Hepatocyte (in vitro differentiated cells): ENCODE measurements at regions not wholly inside any gene's neighbourhood (a gene's known extent, or its start where the extent isn't known, plus 50 kb on each side); places are given as distances from the start of the nearest gene placed in this dataset. TPM values are rescaled to one million over a fixed set of nuclear protein-coding genes. Genes with fewer than 3 reads are reported as not detected.

Experiments
- DNase-seq: peaks from one replicate; pipeline ENCODE4 v3.0.0-alpha.2; 2016; ENCODE audit warnings: low spot score
- H2AFZ ChIP-seq: fragments of 200-600 bp; sonication (generic); 2 replicates; pipeline ENCODE4 v1.6.0; 2016; ENCODE audit warnings: antibody characterized with exemption, mild to moderate bottlenecking
- H3K27ac ChIP-seq: fragments of 200-600 bp; sonication (generic); 2 replicates; pipeline ENCODE4 v1.5.1; 2016; ENCODE audit warnings: mild to moderate bottlenecking
- H3K27me3 ChIP-seq: fragments of 200-600 bp; sonication (generic); 2 replicates; pipeline ENCODE4 v1.6.1; 2016
- H3K36me3 ChIP-seq: fragments of 200-600 bp; sonication (generic); replicated peaks from 2 replicates; pipeline ENCODE4 v1.5.1; 2016; ENCODE audit warnings: low read depth; ENCODE audit not compliant: insufficient read depth
- H3K4me1 ChIP-seq: fragments of 200-600 bp; sonication (generic); 2 replicates; pipeline ENCODE4 v1.5.1; 2016; ENCODE audit warnings: mild to moderate bottlenecking, moderate library complexity; ENCODE audit not compliant: insufficient read depth
- H3K4me2 ChIP-seq: fragments of 200-600 bp; sonication (generic); 2 replicates; pipeline ENCODE4 v1.6.0; 2016
- H3K4me3 ChIP-seq: fragments of 200-600 bp; sonication (generic); 2 replicates; pipeline ENCODE4 v1.5.1; 2016; ENCODE audit warnings: mild to moderate bottlenecking
- H3K79me2 ChIP-seq: fragments of 200-600 bp; sonication (generic); 2 replicates; pipeline ENCODE4 v1.6.0; 2017; ENCODE audit warnings: mild to moderate bottlenecking
- H3K9me2 ChIP-seq: fragments of 200-600 bp; sonication (generic); replicated peaks from 2 replicates; pipeline ENCODE4 v1.6.0; 2017; ENCODE audit warnings: mild to moderate bottlenecking; ENCODE audit not compliant: insufficient read depth
- H3K9me3 ChIP-seq: fragments of 200-600 bp; sonication (generic); 2 replicates; pipeline ENCODE4 v1.5.1; 2016; ENCODE audit warnings: low read depth, mild to moderate bottlenecking
- H4K20me1 ChIP-seq: fragments of 200-600 bp; sonication (generic); 2 replicates; pipeline ENCODE4 v1.6.0; 2016; ENCODE audit warnings: mild to moderate bottlenecking; ENCODE audit not compliant: insufficient read depth, poor library complexity, severe bottlenecking
- EZH2 ChIP-seq: fragments of 200-600 bp; sonication (generic); IDR thresholded peaks from 2 replicates; pipeline ENCODE4 v1.6.1; 2016; ENCODE audit warnings: antibody characterized with exemption, mild to moderate bottlenecking, borderline replicate concordance
- EZH2phosphoT487 ChIP-seq: fragments of 200-600 bp; sonication (generic); IDR thresholded peaks from one replicate; pipeline ENCODE4 v1.6.1; 2018; ENCODE audit warnings: antibody characterized with exemption, mild to moderate bottlenecking, low read depth, moderate library complexity; ENCODE audit not compliant: unreplicated experiment, severe bottlenecking
- WGBS: methylation state at CpG from one replicate; pipeline ENCODE4 v1.1.6; 2016; ENCODE audit warnings: low lambda C conversion rate; ENCODE audit errors: missing lambda C conversion rate; 5-methylcytosine and 5-hydroxymethylcytosine counted together
- microRNA counts: library from miRNA; unstranded; fragments of <30 nt; microRNA quantifications from one replicate; lab custom pipeline; 2017
- microRNA-seq: library from miRNA; unstranded; fragments of <30 nt; microRNA quantifications from one replicate; pipeline ENCODE4, GENCODE V29; 2017
- small RNA-seq: library from RNA; depleted of rRNA; stranded (forward); fragments of <200 nt; gene quantifications from one replicate; pipeline ENCODE3, GENCODE V24; 2014
- TF ChIP-seq, protein P1 (sequence below): fragments of 200-600 bp; sonication (generic); IDR thresholded peaks from 2 replicates; pipeline ENCODE4 v1.5.1; 2016; ENCODE audit warnings: antibody characterized with exemption, mild to moderate bottlenecking; ENCODE audit not compliant: poor library complexity

DNA sequence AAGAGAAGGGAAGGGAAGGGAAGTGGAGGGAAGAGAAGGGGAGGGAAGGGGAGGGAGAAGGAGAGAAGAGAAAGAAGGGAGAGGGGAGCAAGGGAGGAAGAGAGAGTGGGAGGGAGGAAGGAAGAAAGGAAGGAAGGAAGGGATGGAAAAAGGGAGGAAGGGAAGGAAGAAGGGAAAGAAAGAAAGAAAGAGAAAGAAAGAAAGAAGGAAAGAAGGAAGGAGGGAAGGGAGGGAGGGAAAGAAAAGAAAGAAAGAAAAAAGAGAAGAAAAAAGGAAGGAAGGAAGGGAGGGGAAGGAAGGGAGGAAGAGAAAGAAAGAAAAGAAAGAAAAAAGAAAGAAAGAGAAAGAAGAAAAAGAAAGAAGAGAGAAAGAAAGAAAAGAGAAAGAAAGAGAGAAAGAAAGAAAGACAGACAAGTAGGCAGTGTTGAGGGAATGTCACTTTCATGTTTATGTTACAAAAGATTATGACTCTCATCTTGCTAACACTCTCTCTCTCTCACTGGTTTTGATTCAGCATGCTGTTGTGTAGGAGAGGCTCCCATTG is 58.0 kb upstream of the ZNF804A start:
- Histone ChIP-seq H3K4me2 (no peak overlapping the region), H3K27ac (no peak overlapping the region), H3K4me1 (no peaks in the 10 kb centered on the region), H4K20me1 (no peaks in the 10 kb centered on the region), H3K79me2 (no peaks in the 10 kb centered on the region), H3K27me3 (no peaks in the 10 kb centered on the region), H2AFZ (no peak overlapping the region), H3K4me3 (no peak overlapping the region), H3K9me2 (no peaks in the 10 kb centered on the region), H3K36me3 (no peaks in the 10 kb centered on the region), H3K9me3 (no peaks in the 10 kb centered on the region)
- TF ChIP-seq EZH2, result no peak
- no peak for DNase-seq

DNA sequence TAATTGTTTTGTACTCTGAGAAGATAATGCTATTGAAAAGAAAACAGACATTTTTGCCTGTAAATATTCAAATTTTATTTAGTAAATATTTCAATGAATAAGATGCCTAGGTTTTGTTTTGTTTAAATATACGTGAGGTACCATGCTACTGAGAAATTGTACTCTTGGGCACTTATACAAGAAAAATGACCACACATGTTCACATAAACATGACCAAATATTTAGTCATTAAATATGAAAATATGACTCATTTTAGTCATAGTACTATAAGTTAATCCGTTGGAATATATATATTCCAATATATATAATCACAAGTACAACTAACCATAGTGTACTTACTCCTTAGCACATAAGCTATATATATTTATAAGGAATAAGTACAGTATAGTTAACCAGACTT is 56.7 kb upstream of the ZNF804A start:
- Histone ChIP-seq H3K9me3 (no peaks in the 10 kb centered on the region), H3K4me3 (no peak overlapping the region), H3K79me2 (no peaks in the 10 kb centered on the region), H3K4me1 (no peaks in the 10 kb centered on the region), H3K36me3 (no peaks in the 10 kb centered on the region), H2AFZ (no peak overlapping the region), H3K27ac (no peak overlapping the region), H3K27me3 (no peaks in the 10 kb centered on the region), H3K9me2 (no peaks in the 10 kb centered on the region), H3K4me2 (no peak overlapping the region), H4K20me1 (no peaks in the 10 kb centered on the region)
- 82% methylated on average over 2 of the region's 2 CpGs for WGBS
- TF ChIP-seq, protein P1, sequence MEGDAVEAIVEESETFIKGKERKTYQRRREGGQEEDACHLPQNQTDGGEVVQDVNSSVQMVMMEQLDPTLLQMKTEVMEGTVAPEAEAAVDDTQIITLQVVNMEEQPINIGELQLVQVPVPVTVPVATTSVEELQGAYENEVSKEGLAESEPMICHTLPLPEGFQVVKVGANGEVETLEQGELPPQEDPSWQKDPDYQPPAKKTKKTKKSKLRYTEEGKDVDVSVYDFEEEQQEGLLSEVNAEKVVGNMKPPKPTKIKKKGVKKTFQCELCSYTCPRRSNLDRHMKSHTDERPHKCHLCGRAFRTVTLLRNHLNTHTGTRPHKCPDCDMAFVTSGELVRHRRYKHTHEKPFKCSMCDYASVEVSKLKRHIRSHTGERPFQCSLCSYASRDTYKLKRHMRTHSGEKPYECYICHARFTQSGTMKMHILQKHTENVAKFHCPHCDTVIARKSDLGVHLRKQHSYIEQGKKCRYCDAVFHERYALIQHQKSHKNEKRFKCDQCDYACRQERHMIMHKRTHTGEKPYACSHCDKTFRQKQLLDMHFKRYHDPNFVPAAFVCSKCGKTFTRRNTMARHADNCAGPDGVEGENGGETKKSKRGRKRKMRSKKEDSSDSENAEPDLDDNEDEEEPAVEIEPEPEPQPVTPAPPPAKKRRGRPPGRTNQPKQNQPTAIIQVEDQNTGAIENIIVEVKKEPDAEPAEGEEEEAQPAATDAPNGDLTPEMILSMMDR, result no peak
- TF ChIP-seq EZH2phosphoT487 (no peak), EZH2 (no peak)
- DNase-seq, result no peak

DNA sequence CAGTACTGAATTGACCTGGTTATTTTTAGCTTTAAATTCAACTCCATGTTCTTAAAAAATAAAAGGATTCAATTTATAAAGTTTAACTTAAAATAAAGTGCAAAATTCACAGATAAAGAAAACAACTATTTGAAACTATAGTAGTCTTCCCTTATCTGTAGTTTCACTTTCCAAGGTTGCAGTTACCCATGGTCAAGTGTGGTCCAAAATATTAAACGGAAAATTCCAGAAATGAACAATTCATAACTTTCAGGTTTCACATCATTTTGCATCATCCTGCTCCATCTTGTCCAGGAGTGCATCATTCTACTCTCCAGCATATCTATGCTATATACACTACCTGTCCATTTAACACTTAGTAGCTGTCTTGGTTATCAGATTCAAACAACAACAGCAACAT is 54.5 kb upstream of the ZNF804A start:
- H3K9me2 ChIP-seq, result no peaks in the 10 kb centered on the region
- H3K27me3 ChIP-seq, result no peaks in the 10 kb centered on the region
- H3K9me3 ChIP-seq, result no peaks in the 10 kb centered on the region
- 86% methylated on average over 1 of the region's 1 CpG for WGBS
- no peaks in the 10 kb centered on the region for H3K79me2 ChIP-seq
- H3K27ac ChIP-seq, result no peak overlapping the region
- no peaks in the 10 kb centered on the region for H3K4me1 ChIP-seq
- H3K36me3 ChIP-seq, result no peaks in the 10 kb centered on the region
- H2AFZ ChIP-seq, result no peak overlapping the region
- no peak for DNase-seq
- TF ChIP-seq EZH2phosphoT487 (no peak), EZH2 (no peak)
- TF ChIP-seq, protein P1, result no peak
- H3K4me3 ChIP-seq, result no peak overlapping the region
- no peaks in the 10 kb centered on the region for H4K20me1 ChIP-seq
- no peak overlapping the region for H3K4me2 ChIP-seq

MicroRNAs encoded in the stretch of these regions (microRNA counts, 767-probe panel; counts per million panel counts)
- microRNA hsa-miR-548ae (lab: Ali Mortazavi, UCI), result not detected

Small RNA genes in the stretch of these regions (microRNA-seq; reads per million reads assigned to microRNA genes)
- not detected for gene MIR548AE1

Small RNA genes in the stretch of these regions (small RNA-seq; reads per million reads assigned to genes)
- not detected for gene MIR548AE1
